BE2C (cell line): ENCODE measurements at regions not wholly inside any gene's neighbourhood (a gene's known extent, or its start where the extent isn't known, plus 50 kb on each side); places are given as distances from the start of the nearest gene placed in this dataset.

Experiments
- DNase-seq: peaks from one replicate; pipeline ENCODE4 v3.0.0-alpha.2; 2020
- H3K27me3 ChIP-seq: fragments of 250-450 bp; sonication (Bioruptor Pico); 2 replicates; pipeline ENCODE4 v1.5.1; 2020; ENCODE audit warnings: mild to moderate bottlenecking
- H3K36me3 ChIP-seq: fragments of 250-450 bp; sonication (Bioruptor Pico); 2 replicates; pipeline ENCODE4 v1.5.1; 2020; ENCODE audit warnings: mild to moderate bottlenecking
- H3K4me1 ChIP-seq: fragments of 250-450 bp; sonication (Bioruptor Pico); 2 replicates; pipeline ENCODE4 v1.5.1; 2020
- H3K4me3 ChIP-seq: 2 replicates; pipeline ENCODE4 v1.5.1; 2011; ENCODE audit warnings: low read depth, low read length
- H3K9me3 ChIP-seq: fragments of 250-450 bp; sonication (Bioruptor Pico); 2 replicates; pipeline ENCODE4 v1.5.1; 2020
- TF ChIP-seq, protein P1 (sequence below): IDR thresholded peaks from 2 replicates; pipeline ENCODE4 v1.5.1; 2012; ENCODE audit warnings: mild to moderate bottlenecking, low read depth, low read length

DNA sequence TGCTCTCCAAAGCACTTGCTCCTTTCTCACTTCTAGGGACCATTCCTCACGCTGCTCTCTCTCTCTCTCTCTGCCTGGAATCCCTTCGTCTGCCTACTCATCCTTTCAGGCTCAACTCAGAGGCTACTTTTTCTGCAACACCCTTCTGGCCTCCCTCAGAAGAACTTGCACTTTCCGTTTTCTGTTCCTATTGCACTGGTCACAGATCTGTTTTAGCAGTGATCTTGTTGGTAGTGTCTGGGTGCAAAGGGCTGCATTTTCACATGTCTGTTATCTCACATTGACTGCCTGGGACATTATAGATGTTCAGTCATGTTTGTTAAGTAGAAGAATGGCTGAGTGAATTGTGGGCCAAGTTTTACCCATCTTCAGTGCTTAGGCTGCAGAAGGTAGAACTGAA, 63.5 kb downstream of the RIN2 start:
- H3K27me3 ChIP-seq = no peaks in the 10 kb centered on the region; the same call in 1 of the 2 replicates
- H3K36me3 ChIP-seq = no peaks in the 10 kb centered on the region
- no peaks in the 10 kb centered on the region for H3K4me1 ChIP-seq
- H3K4me3 ChIP-seq = no peak overlapping the region
- H3K9me3 ChIP-seq = no peaks in the 10 kb centered on the region
- TF ChIP-seq, protein P1, sequence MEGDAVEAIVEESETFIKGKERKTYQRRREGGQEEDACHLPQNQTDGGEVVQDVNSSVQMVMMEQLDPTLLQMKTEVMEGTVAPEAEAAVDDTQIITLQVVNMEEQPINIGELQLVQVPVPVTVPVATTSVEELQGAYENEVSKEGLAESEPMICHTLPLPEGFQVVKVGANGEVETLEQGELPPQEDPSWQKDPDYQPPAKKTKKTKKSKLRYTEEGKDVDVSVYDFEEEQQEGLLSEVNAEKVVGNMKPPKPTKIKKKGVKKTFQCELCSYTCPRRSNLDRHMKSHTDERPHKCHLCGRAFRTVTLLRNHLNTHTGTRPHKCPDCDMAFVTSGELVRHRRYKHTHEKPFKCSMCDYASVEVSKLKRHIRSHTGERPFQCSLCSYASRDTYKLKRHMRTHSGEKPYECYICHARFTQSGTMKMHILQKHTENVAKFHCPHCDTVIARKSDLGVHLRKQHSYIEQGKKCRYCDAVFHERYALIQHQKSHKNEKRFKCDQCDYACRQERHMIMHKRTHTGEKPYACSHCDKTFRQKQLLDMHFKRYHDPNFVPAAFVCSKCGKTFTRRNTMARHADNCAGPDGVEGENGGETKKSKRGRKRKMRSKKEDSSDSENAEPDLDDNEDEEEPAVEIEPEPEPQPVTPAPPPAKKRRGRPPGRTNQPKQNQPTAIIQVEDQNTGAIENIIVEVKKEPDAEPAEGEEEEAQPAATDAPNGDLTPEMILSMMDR = no peak
- no peak for DNase-seq

GRCh38 chr20:19823216-19823615, 65.2 kb downstream of the RIN2 start:
- no peaks in the 10 kb centered on the region for H3K36me3 ChIP-seq
- TF ChIP-seq, protein P1 = no peak
- DNase-seq = no peak
- no peaks in the 10 kb centered on the region for H3K4me1 ChIP-seq
- no peaks in the 10 kb centered on the region for H3K9me3 ChIP-seq
- no peak overlapping the region for H3K4me3 ChIP-seq
- no peaks in the 10 kb centered on the region; the same call in 1 of the 2 replicates for H3K27me3 ChIP-seq

DNA sequence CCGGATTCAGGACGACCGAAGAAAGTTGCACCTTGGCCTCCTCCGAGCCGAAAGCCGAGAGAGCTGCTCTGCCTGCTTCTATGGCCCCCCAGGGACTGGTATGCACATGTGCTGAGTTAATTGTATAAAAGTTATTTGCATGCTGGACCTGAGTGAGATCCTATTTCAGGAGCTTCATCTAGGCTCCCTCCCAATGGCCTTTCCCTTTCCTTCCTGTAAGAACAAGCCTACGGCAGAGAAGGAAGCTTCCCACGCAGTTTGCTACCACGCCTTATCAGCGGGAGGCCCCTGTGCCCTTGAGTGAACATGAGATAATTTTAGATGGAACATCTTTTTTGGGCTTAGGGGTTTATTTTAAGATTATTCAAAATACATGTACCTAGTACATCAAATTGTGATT, 65.9 kb downstream of the RIN2 start:
- Histone ChIP-seq H3K9me3 (no peaks in the 10 kb centered on the region), H3K27me3 (no peaks in the 10 kb centered on the region; the same call in 1 of the 2 replicates), H3K4me1 (no peaks in the 10 kb centered on the region), H3K4me3 (no peak overlapping the region), H3K36me3 (no peaks in the 10 kb centered on the region)
- TF ChIP-seq, protein P1 = no peak
- DNase-seq = no peak

GRCh38 chr20:19824861-19825260, 66.8 kb downstream of the RIN2 start:
- TF ChIP-seq, protein P1 = no peak

GRCh38 chr20:19826179-19826914, 68.3 kb downstream of the RIN2 start:
- H3K36me3 ChIP-seq = no peaks in the 10 kb centered on the region
- no peak overlapping the region for H3K4me3 ChIP-seq
- TF ChIP-seq, protein P1 = no peak
- peaks cover 3% of the 10 kb centered on the region for H3K27me3 ChIP-seq
- no peaks in the 10 kb centered on the region for H3K9me3 ChIP-seq
- H3K4me1 ChIP-seq = no peaks in the 10 kb centered on the region
- DNase-seq = no peak

More at GRCh38 chr20:19824861-19825260, 66.8 kb downstream of the RIN2 start:
- H3K36me3 ChIP-seq = no peaks in the 10 kb centered on the region
- H3K9me3 ChIP-seq = no peaks in the 10 kb centered on the region
- DNase-seq = no peak
- H3K4me3 ChIP-seq = no peak overlapping the region
- no peaks in the 10 kb centered on the region; the same call in 1 of the 2 replicates for H3K27me3 ChIP-seq
- H3K4me1 ChIP-seq = no peaks in the 10 kb centered on the region

- TF ChIP-seq, protein P1 = no peak
- Histone ChIP-seq H3K9me3 (no peaks in the 10 kb centered on the region), H3K4me1 (no peaks in the 10 kb centered on the region), H3K27me3 (peaks cover 3% of the 10 kb centered on the region; the same call in 1 of the 2 replicates), H3K36me3 (no peaks in the 10 kb centered on the region), H3K4me3 (no peak overlapping the region)
- no peak for DNase-seq
These were observed 69.8 kb downstream of the RIN2 start for GRCh38 chr20:19827818-19828217.
